LNCAP (cell line): ENCODE measurements at regions not wholly inside any gene's neighbourhood (a gene's known extent, or its start where the extent isn't known, plus 50 kb on each side); places are given as distances from the start of the nearest gene placed in this dataset.

Source experiments
- TF ChIP-seq, protein P1 (sequence below): fragments of 450-650 bp; IDR thresholded peaks from 2 replicates; pipeline ENCODE4 v1.5.1; 2017; ENCODE audit warnings: mild to moderate bottlenecking

DNA sequence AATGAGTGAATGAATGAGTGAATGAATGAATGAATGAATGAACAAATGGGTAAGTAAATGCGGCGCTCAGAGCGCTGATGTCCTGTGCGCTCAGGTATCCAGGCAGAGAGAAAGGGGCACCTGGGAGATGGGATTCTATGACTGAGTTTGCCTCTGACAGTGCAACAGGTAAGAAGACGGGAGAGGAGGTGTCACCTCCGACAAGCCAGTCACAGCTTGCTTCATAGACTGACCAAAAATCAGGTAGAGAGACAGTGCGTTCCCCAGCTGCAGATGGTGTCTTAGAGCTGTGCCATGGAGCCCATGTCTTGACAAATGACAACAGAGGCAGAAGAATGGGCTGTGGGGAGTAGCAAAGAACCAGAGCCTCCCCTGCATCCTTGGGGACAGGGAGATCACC is 327.3 kb downstream of the FGFR2 start:
- TF ChIP-seq, protein P1, sequence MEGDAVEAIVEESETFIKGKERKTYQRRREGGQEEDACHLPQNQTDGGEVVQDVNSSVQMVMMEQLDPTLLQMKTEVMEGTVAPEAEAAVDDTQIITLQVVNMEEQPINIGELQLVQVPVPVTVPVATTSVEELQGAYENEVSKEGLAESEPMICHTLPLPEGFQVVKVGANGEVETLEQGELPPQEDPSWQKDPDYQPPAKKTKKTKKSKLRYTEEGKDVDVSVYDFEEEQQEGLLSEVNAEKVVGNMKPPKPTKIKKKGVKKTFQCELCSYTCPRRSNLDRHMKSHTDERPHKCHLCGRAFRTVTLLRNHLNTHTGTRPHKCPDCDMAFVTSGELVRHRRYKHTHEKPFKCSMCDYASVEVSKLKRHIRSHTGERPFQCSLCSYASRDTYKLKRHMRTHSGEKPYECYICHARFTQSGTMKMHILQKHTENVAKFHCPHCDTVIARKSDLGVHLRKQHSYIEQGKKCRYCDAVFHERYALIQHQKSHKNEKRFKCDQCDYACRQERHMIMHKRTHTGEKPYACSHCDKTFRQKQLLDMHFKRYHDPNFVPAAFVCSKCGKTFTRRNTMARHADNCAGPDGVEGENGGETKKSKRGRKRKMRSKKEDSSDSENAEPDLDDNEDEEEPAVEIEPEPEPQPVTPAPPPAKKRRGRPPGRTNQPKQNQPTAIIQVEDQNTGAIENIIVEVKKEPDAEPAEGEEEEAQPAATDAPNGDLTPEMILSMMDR, result no peak

DNA sequence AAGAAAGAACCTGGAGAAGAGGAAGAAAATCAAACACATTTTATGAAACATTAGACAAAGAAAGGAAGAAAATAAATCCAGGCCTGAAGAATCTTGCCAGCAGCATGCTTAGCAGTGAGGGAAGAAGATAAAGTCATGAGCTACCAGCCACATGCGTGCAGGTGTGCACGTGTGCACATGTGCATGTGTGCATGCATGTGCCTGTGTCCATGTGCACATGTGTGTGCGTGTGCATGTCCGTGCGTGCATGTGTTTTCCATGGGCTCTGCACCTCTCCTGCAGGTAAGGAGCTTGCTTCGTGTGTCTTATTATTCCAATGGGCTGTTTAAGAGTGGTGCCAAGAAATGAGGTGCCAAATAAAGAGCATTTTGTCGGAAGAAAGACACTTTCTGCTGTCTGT is 322.2 kb downstream of the FGFR2 start:
- TF ChIP-seq, protein P1, result no peak

DNA sequence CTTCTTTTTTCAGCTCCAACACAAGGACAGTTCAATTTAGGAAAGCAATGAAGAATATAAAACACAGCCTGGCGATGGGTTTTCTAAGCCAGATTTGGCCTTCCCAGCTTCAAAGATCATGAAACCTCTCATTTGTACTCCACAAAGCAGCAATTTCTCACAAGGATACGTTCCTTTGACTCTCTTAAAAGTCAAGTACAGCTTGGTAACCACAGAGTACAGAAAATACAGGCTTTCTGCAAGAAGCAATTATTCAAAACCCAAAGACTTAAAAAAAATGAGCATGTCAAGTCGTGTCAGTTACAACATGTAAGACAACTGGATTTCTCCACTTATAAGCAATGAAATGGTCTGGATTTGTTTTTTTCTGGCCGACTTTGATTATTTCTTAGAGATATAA is 321.4 kb downstream of the FGFR2 start:
- TF ChIP-seq, protein P1, result no peak

DNA sequence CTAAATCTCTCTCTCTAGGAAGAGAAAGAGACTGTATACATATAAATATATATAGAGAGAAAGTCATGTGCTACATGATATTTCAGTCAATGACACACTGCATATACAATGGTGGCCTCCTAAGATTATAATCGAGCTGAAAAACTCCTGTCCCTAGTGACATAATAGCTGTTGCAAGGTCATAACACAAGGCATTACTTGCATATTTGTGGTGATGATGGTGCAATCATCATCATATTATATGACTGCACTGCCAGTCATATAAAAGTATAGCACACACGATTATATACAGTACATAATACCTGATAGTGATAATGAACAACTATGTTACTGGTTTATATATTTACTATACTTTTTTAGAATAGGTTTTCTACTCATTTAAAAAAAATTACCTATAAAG is 316.7 kb downstream of the FGFR2 start:
- TF ChIP-seq, protein P1, result no peak

DNA sequence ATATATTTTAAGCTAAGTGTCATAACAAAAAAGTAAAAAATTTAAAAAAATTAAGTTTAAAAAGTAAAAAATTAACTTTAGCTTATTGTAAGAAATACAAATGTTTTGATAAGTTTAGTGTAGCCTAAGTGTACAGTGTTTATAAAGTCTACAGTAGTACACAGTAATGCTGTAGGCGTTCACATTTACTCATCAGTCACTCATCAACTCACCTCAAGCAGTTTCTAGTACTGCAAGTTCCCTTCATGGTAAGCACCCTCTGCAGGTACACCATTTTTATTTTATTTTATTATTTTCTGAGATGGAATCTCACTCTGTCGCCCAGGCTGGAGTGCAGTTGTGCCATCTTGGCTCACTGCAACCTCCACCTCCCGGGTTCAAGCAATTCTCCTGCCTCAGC is 316.0 kb downstream of the FGFR2 start:
- TF ChIP-seq, protein P1, result no peak

DNA sequence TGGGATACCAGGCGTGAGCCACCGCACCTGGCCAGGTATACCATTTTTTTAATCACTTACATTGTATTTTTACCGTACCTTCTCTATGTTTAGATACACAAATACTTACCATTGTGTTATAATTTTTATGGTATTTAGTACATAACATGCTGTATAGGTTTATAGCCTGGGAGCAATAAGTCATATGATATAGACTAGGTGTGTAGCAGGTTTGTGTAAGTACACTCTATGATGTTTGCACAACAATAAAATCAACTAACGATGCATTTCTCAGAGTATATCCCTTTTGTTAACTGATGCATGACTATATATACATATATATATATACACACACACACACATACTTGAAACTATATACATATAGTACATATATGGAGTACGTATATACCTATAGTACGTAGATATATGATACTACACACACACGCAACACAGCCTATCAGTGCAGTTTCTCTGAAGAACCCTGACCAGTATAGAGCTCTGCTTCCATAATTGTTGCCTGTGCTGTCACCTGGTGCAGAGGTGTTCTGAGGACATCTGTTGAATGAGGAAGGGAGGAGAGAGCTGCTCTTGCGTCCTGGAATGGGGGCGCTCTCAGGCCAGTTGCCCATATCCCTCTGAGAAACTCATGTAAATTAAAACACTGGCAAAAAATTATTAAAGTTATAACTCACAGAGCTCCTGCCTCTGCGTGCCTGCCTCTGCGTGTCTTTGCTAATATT is 315.3 kb downstream of the FGFR2 start:
- TF ChIP-seq, protein P1, result no peak

DNA sequence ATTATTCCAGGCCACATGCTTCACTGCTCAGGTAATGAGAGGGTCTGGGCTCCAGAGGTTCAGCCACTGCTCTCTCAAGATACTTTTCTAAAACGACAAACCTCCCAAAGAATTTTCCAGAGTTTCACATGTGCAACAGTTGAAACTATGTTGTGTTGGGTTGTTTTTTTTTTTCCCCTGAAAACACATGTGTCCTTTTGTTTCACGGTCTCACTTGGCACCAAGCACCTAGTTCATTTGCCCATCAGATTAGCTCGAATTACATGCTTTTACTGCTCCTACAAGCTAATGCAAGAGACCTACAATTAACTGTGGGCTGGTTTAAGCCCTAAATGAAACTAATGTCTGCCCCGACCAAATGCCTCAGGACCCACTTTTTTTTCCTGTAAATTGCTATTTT is 313.3 kb downstream of the FGFR2 start:
- TF ChIP-seq, protein P1, result no peak
